NCI-H187 treated with DMSO at 0.1 percent for 48 hours (cell line): ENCODE measurements at regions not wholly inside any gene's neighbourhood (a gene's known extent, or its start where the extent isn't known, plus 50 kb on each side); places are given as distances from the start of the nearest gene placed in this dataset.

Experiments
- DNase-seq: peaks from one replicate; lab custom pipeline; 2025; lab: John Stamatoyannopoulos, UW

GRCh38 chr13:22428188-22428828 is 752.5 kb upstream of the SGCG start:
- DNase-seq, result no peak

GRCh38 chr13:22432690-22433089 is 748.1 kb upstream of the SGCG start:
- DNase-seq, result no peak

GRCh38 chr13:22447132-22447886 is 733.5 kb upstream of the SGCG start:
- DNase-seq, result no peak

GRCh38 chr13:22449251-22449650 is 731.5 kb upstream of the SGCG start:
- no peak for DNase-seq

GRCh38 chr13:22451327-22451741 is 729.4 kb upstream of the SGCG start:
- DNase-seq, result no peak

- DNase-seq, result no peak
Observed at GRCh38 chr13:22454586-22454985, 726.2 kb upstream of the SGCG start.

GRCh38 chr13:22455036-22455435 is 725.7 kb upstream of the SGCG start:
- peak; percentile 0 for DNase-seq

- DNase-seq, result no peak
Observed at GRCh38 chr13:22461854-22462490, 718.8 kb upstream of the SGCG start.

- no peak for DNase-seq
Observed at GRCh38 chr13:22463089-22463488, 717.7 kb upstream of the SGCG start.

GRCh38 chr13:22468045-22468444 is 712.7 kb upstream of the SGCG start:
- DNase-seq, result no peak

GRCh38 chr13:22468824-22469223 is 712.0 kb upstream of the SGCG start:
- no peak for DNase-seq

- DNase-seq, result no peak
Observed at GRCh38 chr13:22469452-22469851, 711.3 kb upstream of the SGCG start.

GRCh38 chr13:22470075-22470474 is 710.7 kb upstream of the SGCG start:
- DNase-seq, result no peak

GRCh38 chr13:22482496-22483000 is 698.2 kb upstream of the SGCG start:
- no peak for DNase-seq

GRCh38 chr13:22483276-22483675 is 697.5 kb upstream of the SGCG start:
- DNase-seq, result no peak

GRCh38 chr13:22486490-22486889 is 694.3 kb upstream of the SGCG start:
- DNase-seq, result no peak

- DNase-seq, result no peak
Observed at GRCh38 chr13:22487932-22488331, 692.8 kb upstream of the SGCG start.

GRCh38 chr13:22489771-22490170 is 691.0 kb upstream of the SGCG start:
- DNase-seq, result no peak

- DNase-seq, result no peak
Observed at GRCh38 chr13:22495819-22496218, 685.0 kb upstream of the SGCG start.

GRCh38 chr13:22496803-22497508 is 683.8 kb upstream of the SGCG start:
- DNase-seq, result no peak

- no peak for DNase-seq
Observed at GRCh38 chr13:22497991-22498780, 682.6 kb upstream of the SGCG start.

- DNase-seq, result no peak
Observed at GRCh38 chr13:22499919-22500318, 680.9 kb upstream of the SGCG start.
